ENCODE measurements at regions not wholly inside any gene's neighbourhood (a gene's known extent, or its start where the extent isn't known, plus 50 kb on each side); places are given as distances from the start of the nearest gene placed in this dataset.

DNA sequence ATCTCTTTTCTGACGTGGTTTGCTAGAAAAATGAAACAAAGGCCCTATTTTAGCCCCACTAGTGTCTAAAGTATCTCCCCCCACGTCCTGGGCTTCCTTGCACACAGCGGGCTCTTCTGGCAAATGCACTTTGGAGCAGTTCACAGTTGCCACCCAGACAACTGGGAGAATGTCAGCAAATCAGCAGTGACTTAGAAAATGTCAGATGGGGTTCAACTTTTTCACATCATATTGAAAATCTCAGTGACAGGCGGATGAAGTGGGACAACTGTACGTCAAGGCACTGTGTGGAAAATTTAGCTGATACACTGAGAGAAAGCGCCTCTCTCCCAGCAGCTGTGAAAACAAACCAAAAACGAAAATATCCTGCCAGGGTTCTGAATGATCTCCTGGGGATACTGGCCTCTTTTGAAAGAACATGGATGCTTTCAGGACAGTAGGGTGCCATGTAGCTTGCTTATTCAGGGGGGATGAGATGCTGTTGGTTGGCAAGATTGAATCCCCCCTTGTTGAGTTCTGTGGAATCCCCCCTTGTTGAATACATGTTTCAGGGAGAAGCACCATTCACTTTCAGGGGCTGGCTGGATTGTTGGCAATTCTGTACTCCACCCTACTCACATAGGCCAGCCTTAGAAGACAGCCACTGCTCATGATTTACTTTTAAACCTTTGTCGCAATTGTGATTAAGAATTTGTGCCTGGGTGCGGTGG is 372.8 kb upstream of the CELF2 start:
- Histone ChIP-seq H3K4me3 (ENCODE audit: control insufficient read depth in 2 of 3, extremely low read depth in 1 of 3, insufficient read depth in 2 of 3, low read depth in 1 of 3, low read length in 3 of 3) (no peak overlapping the region), H3K9ac (ENCODE audit: control insufficient read depth, extremely low read depth, insufficient read depth, low read length) (no peak overlapping the region), H3K9me3 (ENCODE audit: control insufficient read depth, low read depth, low read length) (no peaks in the 10 kb centered on the region), H4K20me1 (ENCODE audit: control insufficient read depth, extremely low read depth, insufficient read depth, low read length) (no peaks in the 10 kb centered on the region), H3K27ac (ENCODE audit: control insufficient read depth, insufficient read depth, low read length) (no peak overlapping the region), H3K4me1 (ENCODE audit: control insufficient read depth, extremely low read depth, insufficient read depth, low read length) (no peaks in the 10 kb centered on the region), H3K9me1 (ENCODE audit: control insufficient read depth, extremely low read depth, insufficient read depth, low read length) (no peaks in the 10 kb centered on the region), H3K27me3 (ENCODE audit: control insufficient read depth, extremely low read depth, insufficient read depth, low read length) (no peaks in the 10 kb centered on the region), H2AFZ (ENCODE audit: control insufficient read depth, low read length) (no peak overlapping the region), H3K79me2 (ENCODE audit: control insufficient read depth, insufficient read depth, low read length) (no peaks in the 10 kb centered on the region), H3K4me2 (ENCODE audit: control insufficient read depth, extremely low read depth, insufficient read depth, low read depth, low read length) (no peak overlapping the region), H3K36me3 (ENCODE audit: control insufficient read depth in 2 of 2, extremely low read depth in 1 of 2, insufficient read depth in 2 of 2, low read length in 2 of 2) (no peaks in the 10 kb centered on the region)
- no peak for FAIRE-seq
- dilution Hi-C loops (cut with MboI; ENCODE audit: extremely low pct_ligation_motif_present, low sequenced_read_pairs), result no loop called here
- TF ChIP-seq, protein P1, sequence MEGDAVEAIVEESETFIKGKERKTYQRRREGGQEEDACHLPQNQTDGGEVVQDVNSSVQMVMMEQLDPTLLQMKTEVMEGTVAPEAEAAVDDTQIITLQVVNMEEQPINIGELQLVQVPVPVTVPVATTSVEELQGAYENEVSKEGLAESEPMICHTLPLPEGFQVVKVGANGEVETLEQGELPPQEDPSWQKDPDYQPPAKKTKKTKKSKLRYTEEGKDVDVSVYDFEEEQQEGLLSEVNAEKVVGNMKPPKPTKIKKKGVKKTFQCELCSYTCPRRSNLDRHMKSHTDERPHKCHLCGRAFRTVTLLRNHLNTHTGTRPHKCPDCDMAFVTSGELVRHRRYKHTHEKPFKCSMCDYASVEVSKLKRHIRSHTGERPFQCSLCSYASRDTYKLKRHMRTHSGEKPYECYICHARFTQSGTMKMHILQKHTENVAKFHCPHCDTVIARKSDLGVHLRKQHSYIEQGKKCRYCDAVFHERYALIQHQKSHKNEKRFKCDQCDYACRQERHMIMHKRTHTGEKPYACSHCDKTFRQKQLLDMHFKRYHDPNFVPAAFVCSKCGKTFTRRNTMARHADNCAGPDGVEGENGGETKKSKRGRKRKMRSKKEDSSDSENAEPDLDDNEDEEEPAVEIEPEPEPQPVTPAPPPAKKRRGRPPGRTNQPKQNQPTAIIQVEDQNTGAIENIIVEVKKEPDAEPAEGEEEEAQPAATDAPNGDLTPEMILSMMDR (optimal IDR thresholded peaks at IDR 0.05 in 1 of 3, IDR thresholded peaks at IDR 0.05 in 1 of 3, conservative IDR thresholded peaks at IDR 0.05 in 1 of 3; ENCODE audit: extremely low read depth in 1 of 3, insufficient read depth in 2 of 3, low read length in 3 of 3), result no peak
- no peak for TF ChIP-seq EZH2 (IDR thresholded peaks at IDR 0.05; ENCODE audit: low read length)
- DNase-seq (ENCODE audit: low read depth, low spot score), result no peak

- Histone ChIP-seq H3K4me1 (ENCODE audit: control insufficient read depth, extremely low read depth, insufficient read depth, low read length) (no peaks in the 10 kb centered on the region), H3K4me3 (ENCODE audit: control insufficient read depth in 2 of 3, extremely low read depth in 1 of 3, insufficient read depth in 2 of 3, low read depth in 1 of 3, low read length in 3 of 3) (no peak overlapping the region), H3K27ac (ENCODE audit: control insufficient read depth, insufficient read depth, low read length) (no peak overlapping the region), H3K79me2 (ENCODE audit: control insufficient read depth, insufficient read depth, low read length) (no peaks in the 10 kb centered on the region), H3K36me3 (ENCODE audit: control insufficient read depth in 2 of 2, extremely low read depth in 1 of 2, insufficient read depth in 2 of 2, low read length in 2 of 2) (no peaks in the 10 kb centered on the region), H3K27me3 (ENCODE audit: control insufficient read depth, extremely low read depth, insufficient read depth, low read length) (no peaks in the 10 kb centered on the region), H4K20me1 (ENCODE audit: control insufficient read depth, extremely low read depth, insufficient read depth, low read length) (no peaks in the 10 kb centered on the region), H3K9ac (ENCODE audit: control insufficient read depth, extremely low read depth, insufficient read depth, low read length) (no peak overlapping the region), H3K9me1 (ENCODE audit: control insufficient read depth, extremely low read depth, insufficient read depth, low read length) (no peaks in the 10 kb centered on the region), H3K4me2 (ENCODE audit: control insufficient read depth, extremely low read depth, insufficient read depth, low read depth, low read length) (no peak overlapping the region), H2AFZ (ENCODE audit: control insufficient read depth, low read length) (no peak overlapping the region), H3K9me3 (ENCODE audit: control insufficient read depth, low read depth, low read length) (no peaks in the 10 kb centered on the region)
- DNase-seq (ENCODE audit: low read depth, low spot score) (no peak), FAIRE-seq (no peak)
- TF ChIP-seq EZH2 (IDR thresholded peaks at IDR 0.05; ENCODE audit: low read length), result no peak
- TF ChIP-seq, protein P1 (optimal IDR thresholded peaks at IDR 0.05 in 1 of 3, IDR thresholded peaks at IDR 0.05 in 1 of 3, conservative IDR thresholded peaks at IDR 0.05 in 1 of 3; ENCODE audit: extremely low read depth in 1 of 3, insufficient read depth in 2 of 3, low read length in 3 of 3), result no peak
- dilution Hi-C loops (cut with MboI; ENCODE audit: extremely low pct_ligation_motif_present, low sequenced_read_pairs), result no loop called here
Observed at GRCh38 chr10:10647331-10647730, 370.3 kb upstream of the CELF2 start.
